IMR-90 (cell line): ENCODE measurements at regions not wholly inside any gene's neighbourhood (a gene's known extent, or its start where the extent isn't known, plus 50 kb on each side); places are given as distances from the start of the nearest gene placed in this dataset.

ENCODE experiments used
- ATAC-seq: fragments of 200-7000 bp; cut with Tn5 transposase; 2 replicates; pipeline ENCODE4 v1.9.1; 2020; ENCODE audit warnings: low read depth, mild to moderate bottlenecking, moderate library complexity
- BruUV-seq: library from RNA; stranded (reverse); fragments of 400-500 nt; replicated peaks from 2 replicates; lab custom pipeline; 2021; lab: Mats Ljungman, UMichigan
- CTCF ChIA-PET: fragments of 300-600 bp; formaldehyde crosslinking; extraction: SDS; loops from one replicate; lab custom pipeline; 2021; ENCODE audit warnings: antibody characterized with exemption; lab: Yijun Ruan, JAX
- POLR2A ChIA-PET: fragments of 300-600 bp; sonication (Branson Sonifier 250); formaldehyde crosslinking; loops from one replicate; lab custom pipeline; 2022; ENCODE audit warnings: antibody characterized with exemption; ENCODE audit not compliant: unreplicated experiment; lab: Charles Lee
- DNase-seq: peaks from one replicate; pipeline ENCODE4 v3.0.0; 2013
- H2AFZ ChIP-seq: replicated peaks from 2 replicates; pipeline ENCODE3; 2013; ENCODE audit warnings: low read length, mild to moderate bottlenecking; ENCODE audit not compliant: poor library complexity
- H2AK5ac ChIP-seq: 2 replicates; pipeline ENCODE4 v1.6.1; 2013; ENCODE audit warnings: low read depth, low read length, inconsistent platforms
- H2AK9ac ChIP-seq: replicated peaks from 2 replicates; pipeline ENCODE3; 2013; ENCODE audit warnings: mild to moderate bottlenecking, low read depth, low read length, moderate library complexity; ENCODE audit not compliant: poor library complexity
- H2BK120ac ChIP-seq: 2 replicates; pipeline ENCODE4 v1.6.1; 2013; ENCODE audit warnings: low read depth, low read length, inconsistent platforms
- H2BK15ac ChIP-seq: 3 replicates; pipeline ENCODE4 v1.6.1; 2013; ENCODE audit warnings: low read depth, low read length, inconsistent platforms
- H2BK20ac ChIP-seq: 2 replicates; pipeline ENCODE4 v1.6.1; 2013; ENCODE audit warnings: low read depth, mild to moderate bottlenecking, inconsistent platforms, low read length, moderate library complexity
- H2BK5ac ChIP-seq: 2 replicates; pipeline ENCODE4 v1.6.1; 2013; ENCODE audit warnings: mild to moderate bottlenecking, low read depth, low read length, inconsistent platforms; ENCODE audit not compliant: poor library complexity, severe bottlenecking
- H3K14ac ChIP-seq: replicated peaks from 2 replicates; pipeline ENCODE4 v1.6.1; 2013; ENCODE audit warnings: low read depth, low read length, inconsistent platforms
- H3K18ac ChIP-seq: 2 replicates; pipeline ENCODE4 v1.6.1; 2013; ENCODE audit warnings: low read depth, low read length, control low read depth
- H3K23ac ChIP-seq: 2 replicates; pipeline ENCODE4 v1.6.1; 2013; ENCODE audit warnings: low read depth, low read length, inconsistent platforms
- H3K27ac ChIP-seq: 2 replicates; pipeline ENCODE4 v1.5.1; 2013; ENCODE audit warnings: mild to moderate bottlenecking, control low read depth, low read length; ENCODE audit not compliant: insufficient read depth
- H3K27me3 ChIP-seq: 2 replicates; pipeline ENCODE4 v1.6.1; 2013; ENCODE audit warnings: low read length; ENCODE audit not compliant: control insufficient read depth, insufficient read depth
- H3K36me3 ChIP-seq: 2 replicates; pipeline ENCODE4 v1.6.1; 2013; ENCODE audit warnings: low read length, mixed read lengths; ENCODE audit not compliant: control insufficient read depth, insufficient read depth
- H3K4ac ChIP-seq: 2 replicates; pipeline ENCODE4 v1.6.1; 2013; ENCODE audit warnings: low read depth, low read length, inconsistent platforms
- H3K4me1 ChIP-seq: 2 replicates; pipeline ENCODE4 v1.6.1; 2013; ENCODE audit warnings: low read length, mixed read lengths; ENCODE audit not compliant: control insufficient read depth, insufficient read depth
- H3K4me2 ChIP-seq: 2 replicates; pipeline ENCODE4 v1.6.1; 2013; ENCODE audit warnings: low read depth, mild to moderate bottlenecking, control low read depth, low read length, moderate library complexity
- H3K4me3 ChIP-seq: 2 replicates; pipeline ENCODE4 v1.5.1; 2013; ENCODE audit warnings: low read depth, mild to moderate bottlenecking, control low read depth, low read length, moderate library complexity; ENCODE audit not compliant: insufficient read depth
- H3K56ac ChIP-seq: 2 replicates; pipeline ENCODE4 v1.6.1; 2013; ENCODE audit warnings: low read length, inconsistent platforms; ENCODE audit not compliant: insufficient read depth; ENCODE audit errors: extremely low read depth
- H3K79me1 ChIP-seq, 2 experiments: 2 replicates each; pipeline ENCODE4 v1.6.1; 2013; ENCODE audit warnings: low read length in 2 of 2, inconsistent platforms in 1 of 2, low read depth in 1 of 2
- H3K9ac ChIP-seq: 2 replicates; pipeline ENCODE4 v1.6.1; 2013; ENCODE audit warnings: low read depth, low read length, control low read depth
- H3K9me1 ChIP-seq: 2 replicates; pipeline ENCODE4 v1.6.1; 2013; ENCODE audit warnings: low read length, inconsistent platforms; ENCODE audit not compliant: insufficient read depth
- H3K9me3 ChIP-seq: 2 replicates; pipeline ENCODE4 v1.6.1; 2013; ENCODE audit warnings: low read length; ENCODE audit not compliant: control insufficient read depth, insufficient read depth
- H4K20me1 ChIP-seq: 2 replicates; pipeline ENCODE4 v1.6.1; 2013; ENCODE audit warnings: low read length, inconsistent platforms; ENCODE audit not compliant: insufficient read depth
- H4K5ac ChIP-seq: 2 replicates; pipeline ENCODE4 v1.6.1; 2013; ENCODE audit warnings: mild to moderate bottlenecking, low read depth, low read length, control low read depth
- H4K8ac ChIP-seq, 2 experiments: 2 replicates each; pipeline ENCODE4 v1.6.1; 2013; ENCODE audit warnings: low read depth in 2 of 2, low read length in 2 of 2, control low read depth in 1 of 2, inconsistent platforms in 1 of 2
- H4K91ac ChIP-seq: 2 replicates; pipeline ENCODE4 v1.6.1; 2013; ENCODE audit warnings: low read depth, low read length, inconsistent platforms; ENCODE audit not compliant: insufficient read depth
- MXI1 ChIP-seq: IDR thresholded peaks from 2 replicates; pipeline ENCODE4 v1.6.1; 2012; ENCODE audit warnings: low read depth, mild to moderate bottlenecking, low read length, moderate library complexity, borderline replicate concordance
- POLR2A ChIP-seq: IDR thresholded peaks from 2 replicates; pipeline ENCODE4 v1.6.1; 2012; ENCODE audit warnings: mild to moderate bottlenecking, low read depth, low read length
- RAD21 ChIP-seq: IDR thresholded peaks from 2 replicates; pipeline ENCODE4 v1.6.1; 2012; ENCODE audit warnings: low read length, improper control_type of control experiment
- RFX5 ChIP-seq: IDR thresholded peaks from 2 replicates; pipeline ENCODE4 v1.8.0; 2012; ENCODE audit warnings: low read depth, mild to moderate bottlenecking, low read length, moderate library complexity
- SMC3 ChIP-seq: fragments of 150-350 bp; IDR thresholded peaks from 2 replicates; pipeline ENCODE4 v1.6.1; 2016; ENCODE audit warnings: low read depth, mild to moderate bottlenecking, antibody characterized with exemption, low read length, moderate library complexity
- WGBS, 2 experiments: methylation state at CpG; one replicate each; pipeline versions ENCODE4 v1.1.5 to v1.1.7; 2013; ENCODE audit warnings: missing lambda C conversion rate in 2 of 2; ENCODE audit not compliant: insufficient read length in 1 of 2; ENCODE audit errors: extremely low coverage in 2 of 2; 5-methylcytosine and 5-hydroxymethylcytosine counted together
- dilution Hi-C: fragments of 300-500 bp; cut with HindIII; formaldehyde crosslinking; loops from one replicate; pipeline ENCODE4 v1.14.3; 2018; ENCODE audit warnings: low sequenced_read_pairs; ENCODE audit not compliant: unreplicated experiment
- in situ Hi-C: fragments of 300-500 bp; cut with MboI; formaldehyde crosslinking; loops from 3 replicates; pipeline ENCODE4 v1.14.3; 2019; ENCODE audit warnings: low sequenced_read_pairs, inconsistent platforms, mixed read lengths
- intact Hi-C: fragments of 100-400 bp; cut with micrococcal nuclease; formaldehyde crosslinking; loops from 2 replicates; pipeline ENCODE4 v1.10.0; 2022
- TF ChIP-seq, protein P1 (sequence below): fragments of 150-350 bp; IDR thresholded peaks from 2 replicates; pipeline ENCODE4 v1.6.1; 2017; ENCODE audit warnings: mild to moderate bottlenecking, antibody characterized with exemption, low read length, low read depth

DNA sequence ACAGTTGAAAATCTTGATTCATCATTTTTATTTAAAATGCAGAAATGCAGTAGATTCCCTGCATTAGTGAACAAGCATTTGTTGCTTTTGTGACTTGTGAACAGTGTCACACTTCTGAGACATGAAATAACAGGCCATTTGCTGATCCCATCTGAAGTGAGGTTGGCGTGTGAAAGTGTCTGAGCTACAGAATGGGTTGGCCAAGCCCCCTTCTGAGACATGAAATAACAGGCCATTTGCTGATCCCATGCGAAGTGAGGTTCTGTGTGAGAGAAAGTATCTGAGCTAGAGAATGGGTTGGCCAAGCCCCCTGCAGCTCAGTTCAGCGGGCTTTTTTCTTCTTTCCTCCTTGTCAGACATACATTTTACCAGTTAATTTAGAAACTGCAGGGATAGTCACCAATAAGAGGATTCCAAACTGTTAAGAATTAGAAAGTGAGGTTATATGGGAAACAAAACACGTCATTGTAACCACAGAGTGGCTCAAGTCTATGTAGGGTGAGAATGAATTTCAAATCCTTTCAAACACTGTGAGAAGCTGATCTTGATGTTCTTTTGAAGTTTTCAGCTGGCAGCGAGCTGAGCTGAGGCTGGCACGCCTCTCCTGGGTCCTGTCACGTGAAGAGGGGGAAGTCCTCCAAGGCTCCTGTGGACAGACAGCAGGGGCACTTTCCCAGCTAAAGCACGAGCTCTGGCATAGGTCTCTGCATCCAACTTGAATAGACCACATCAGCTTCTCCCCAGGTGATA, 339.2 kb upstream of the SALL3 start:
- dilution Hi-C loops (no loop called here), intact Hi-C loops (no loop called here), in situ Hi-C loops (no loop called here)
- no peak overlapping the region for H2BK15ac ChIP-seq
- H3K4me2 ChIP-seq = no peak overlapping the region
- H3K9me3 ChIP-seq = peaks cover 59% of the 10 kb centered on the region
- no peak overlapping the region for H3K23ac ChIP-seq
- no peaks in the 10 kb centered on the region for H4K20me1 ChIP-seq
- no peak for ATAC-seq
- no peak overlapping the region for H3K56ac ChIP-seq
- H2BK5ac ChIP-seq = no peak overlapping the region
- ChIA-PET CTCF (no interaction called here), POLR2A (no interaction called here)
- H3K27ac ChIP-seq = no peak overlapping the region
- H2BK120ac ChIP-seq = no peak overlapping the region
- no peak overlapping the region for H4K8ac ChIP-seq
- no peak overlapping the region for H3K9ac ChIP-seq
- no peaks in the 10 kb centered on the region for H3K27me3 ChIP-seq
- no peaks in the 10 kb centered on the region for H3K79me1 ChIP-seq
- TF ChIP-seq RAD21 (no peak), POLR2A (no peak), RFX5 (no peak), SMC3 (no peak), MXI1 (no peak)
- TF ChIP-seq, protein P1, sequence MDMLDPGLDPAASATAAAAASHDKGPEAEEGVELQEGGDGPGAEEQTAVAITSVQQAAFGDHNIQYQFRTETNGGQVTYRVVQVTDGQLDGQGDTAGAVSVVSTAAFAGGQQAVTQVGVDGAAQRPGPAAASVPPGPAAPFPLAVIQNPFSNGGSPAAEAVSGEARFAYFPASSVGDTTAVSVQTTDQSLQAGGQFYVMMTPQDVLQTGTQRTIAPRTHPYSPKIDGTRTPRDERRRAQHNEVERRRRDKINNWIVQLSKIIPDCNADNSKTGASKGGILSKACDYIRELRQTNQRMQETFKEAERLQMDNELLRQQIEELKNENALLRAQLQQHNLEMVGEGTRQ = no peak
- no peak overlapping the region for H2BK20ac ChIP-seq
- H3K9me1 ChIP-seq = no peaks in the 10 kb centered on the region
- no peaks in the 10 kb centered on the region for H3K36me3 ChIP-seq
- H2AK9ac ChIP-seq = no peak overlapping the region
- H3K4ac ChIP-seq = no peak overlapping the region
- H3K4me3 ChIP-seq = no peak overlapping the region
- no peak for DNase-seq
- no peak overlapping the region for H3K18ac ChIP-seq
- no peaks in the 10 kb centered on the region for H3K4me1 ChIP-seq
- no CpG with 5 or more reads among the region's 8 CpGs for WGBS, 2 experiments
- H2AFZ ChIP-seq = no peak overlapping the region
- no peak overlapping the region for H3K14ac ChIP-seq
- H4K91ac ChIP-seq = no peak overlapping the region
- H4K5ac ChIP-seq = no peak overlapping the region
- no peak overlapping the region for H2AK5ac ChIP-seq
- no TSS peak for BruUV-seq
